ENCODE measurements at regions not wholly inside any gene's neighbourhood (a gene's known extent, or its start where the extent isn't known, plus 50 kb on each side); places are given as distances from the start of the nearest gene placed in this dataset.

GRCh38 chr5:118520771-118521415, 467.5 kb downstream of the DTWD2 start:
- no peak for TF ChIP-seq CTCF (IDR thresholded peaks at IDR 0.05; ENCODE audit: control extremely low read depth, extremely low read depth)
- no peak overlapping the region for H3K9ac ChIP-seq (ENCODE audit: insufficient read depth in 1 of 2, low read length in 2 of 2)
- no peak for ATAC-seq (ENCODE audit: insufficient read depth, low FRiP score)
- no peak overlapping the region for H3K4me3 ChIP-seq
- H3K36me3 ChIP-seq (ENCODE audit: control insufficient read depth in 4 of 4, insufficient read depth in 4 of 4, low read length in 4 of 4) = no peaks in the 10 kb centered on the region
- peaks cover 0 to 5% (median 0%) of the 10 kb centered on the region in 5 donors for H3K4me1 ChIP-seq (ENCODE audit: control insufficient read depth in 5 of 5, insufficient read depth in 5 of 5, low read length in 5 of 5)
- no peaks in the 10 kb centered on the region for H3K9me3 ChIP-seq (ENCODE audit: control insufficient read depth in 4 of 4, insufficient read depth in 3 of 4, low read length in 3 of 4)
- H3K27ac ChIP-seq (ENCODE audit: low read depth in 1 of 2, low read length in 1 of 2) = no peak overlapping the region
- H3K27me3 ChIP-seq (ENCODE audit: control insufficient read depth in 3 of 3, insufficient read depth in 3 of 3, low read length in 2 of 3) = no peaks in the 10 kb centered on the region
- 87 to 91% methylated on average over 3 of the region's 3 CpGs for WGBS, 2 donors
- no peak for DNase-seq

- no peaks in the 10 kb centered on the region for H3K36me3 ChIP-seq (ENCODE audit: control insufficient read depth in 4 of 4, insufficient read depth in 4 of 4, low read length in 4 of 4)
- ATAC-seq (ENCODE audit: insufficient read depth, low FRiP score) = no peak
- TF ChIP-seq CTCF (IDR thresholded peaks at IDR 0.05; ENCODE audit: control extremely low read depth, extremely low read depth) = no peak
Measured at GRCh38 chr5:118519466-118519865, 468.9 kb downstream of the DTWD2 start.

GRCh38 chr5:118518720-118519119, 469.6 kb downstream of the DTWD2 start:
- 92 to 93% methylated on average over 3 of the region's 3 CpGs for WGBS, 2 donors
- Histone ChIP-seq H3K27ac (ENCODE audit: low read depth in 1 of 2, low read length in 1 of 2) (no peak overlapping the region), H3K9ac (ENCODE audit: insufficient read depth in 1 of 2, low read length in 2 of 2) (no peak overlapping the region), H3K27me3 (ENCODE audit: control insufficient read depth in 3 of 3, insufficient read depth in 3 of 3, low read length in 2 of 3) (no peaks in the 10 kb centered on the region), H3K4me3 (no peak overlapping the region), H3K36me3 (ENCODE audit: control insufficient read depth in 4 of 4, insufficient read depth in 4 of 4, low read length in 4 of 4) (no peaks in the 10 kb centered on the region), H3K4me1 (ENCODE audit: control insufficient read depth in 5 of 5, insufficient read depth in 5 of 5, low read length in 5 of 5) (peaks cover 0 to 5% (median 0%) of the 10 kb centered on the region in 5 donors), H3K9me3 (ENCODE audit: control insufficient read depth in 4 of 4, insufficient read depth in 3 of 4, low read length in 3 of 4) (no peaks in the 10 kb centered on the region)
- TF ChIP-seq CTCF (IDR thresholded peaks at IDR 0.05; ENCODE audit: control extremely low read depth, extremely low read depth) = no peak
- ATAC-seq (ENCODE audit: insufficient read depth, low FRiP score) (no peak), DNase-seq (no peak)

More at GRCh38 chr5:118519466-118519865, 468.9 kb downstream of the DTWD2 start:
- H3K27ac ChIP-seq (ENCODE audit: low read depth in 1 of 2, low read length in 1 of 2) = no peak overlapping the region
- H3K27me3 ChIP-seq (ENCODE audit: control insufficient read depth in 3 of 3, insufficient read depth in 3 of 3, low read length in 2 of 3) = no peaks in the 10 kb centered on the region
- H3K9ac ChIP-seq (ENCODE audit: insufficient read depth in 1 of 2, low read length in 2 of 2) = no peak overlapping the region
- H3K9me3 ChIP-seq (ENCODE audit: control insufficient read depth in 4 of 4, insufficient read depth in 3 of 4, low read length in 3 of 4) = no peaks in the 10 kb centered on the region
- WGBS, 2 donors = 88 to 95% methylated on average over 1 of the region's 1 CpG
- peaks cover 0 to 5% (median 0%) of the 10 kb centered on the region in 5 donors for H3K4me1 ChIP-seq (ENCODE audit: control insufficient read depth in 5 of 5, insufficient read depth in 5 of 5, low read length in 5 of 5)
- no peak overlapping the region for H3K4me3 ChIP-seq
- DNase-seq = no peak

- Histone ChIP-seq H3K9ac (ENCODE audit: insufficient read depth in 1 of 2, low read length in 2 of 2) (no peak overlapping the region), H3K27me3 (ENCODE audit: control insufficient read depth in 3 of 3, insufficient read depth in 3 of 3, low read length in 2 of 3) (no peaks in the 10 kb centered on the region), H3K4me3 (no peak overlapping the region), H3K9me3 (ENCODE audit: control insufficient read depth in 4 of 4, insufficient read depth in 3 of 4, low read length in 3 of 4) (peaks cover 0 to 4% (median 0%) of the 10 kb centered on the region in 4 donors), H3K36me3 (ENCODE audit: control insufficient read depth in 4 of 4, insufficient read depth in 4 of 4, low read length in 4 of 4) (no peaks in the 10 kb centered on the region), H3K27ac (ENCODE audit: low read depth in 1 of 2, low read length in 1 of 2) (no peak overlapping the region), H3K4me1 (ENCODE audit: control insufficient read depth in 5 of 5, insufficient read depth in 5 of 5, low read length in 5 of 5) (no peaks in the 10 kb centered on the region)
- DNase-seq = no peak
- no peak for TF ChIP-seq CTCF (IDR thresholded peaks at IDR 0.05; ENCODE audit: control extremely low read depth, extremely low read depth)
- no peak for ATAC-seq (ENCODE audit: insufficient read depth, low FRiP score)
- 96 to 97% methylated on average over 1 of the region's 1 CpG for WGBS, 2 donors
Measured at GRCh38 chr5:118511846-118512245, 476.5 kb downstream of the DTWD2 start.
